GM19240 (cell line): ENCODE measurements at regions not wholly inside any gene's neighbourhood (a gene's known extent, or its start where the extent isn't known, plus 50 kb on each side); places are given as distances from the start of the nearest gene placed in this dataset.
"Not testable (repeated sequence)": the region's sequence is repeated elsewhere in the genome, so short reads cannot be mapped to it uniquely, and the experiment has no call there.

ENCODE experiments used
- DNase-seq: peaks from one replicate; pipeline ENCODE4 v3.0.0; 2011; ENCODE audit warnings: low spot score; ENCODE audit not compliant: insufficient read length

DNA sequence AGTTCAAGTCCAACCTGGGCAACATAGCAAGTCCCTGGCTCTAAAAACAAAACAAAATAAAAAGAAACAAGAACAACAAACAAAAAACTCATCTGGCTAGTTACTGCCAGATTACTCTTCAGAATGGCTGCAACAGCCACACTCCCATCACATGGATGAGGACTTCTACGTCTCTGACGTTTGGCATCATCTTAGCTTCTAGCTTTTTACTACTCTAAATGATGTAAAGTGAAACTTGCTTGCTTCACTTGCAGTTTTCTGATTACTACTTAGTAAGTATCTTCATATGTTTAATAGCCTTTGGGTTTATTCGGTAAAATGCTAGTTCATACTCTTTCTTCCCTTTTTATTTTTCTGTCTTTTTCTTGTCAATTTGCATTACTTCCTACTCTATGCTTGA is 161.1 kb upstream of the CARMIL1 start:
- no peak for DNase-seq

- no peak for DNase-seq
Observed at GRCh38 chr6:25121186-25121585, 158.0 kb upstream of the CARMIL1 start.

- no peak for DNase-seq
Observed at GRCh38 chr6:25122001-25122400, 157.2 kb upstream of the CARMIL1 start.

DNA sequence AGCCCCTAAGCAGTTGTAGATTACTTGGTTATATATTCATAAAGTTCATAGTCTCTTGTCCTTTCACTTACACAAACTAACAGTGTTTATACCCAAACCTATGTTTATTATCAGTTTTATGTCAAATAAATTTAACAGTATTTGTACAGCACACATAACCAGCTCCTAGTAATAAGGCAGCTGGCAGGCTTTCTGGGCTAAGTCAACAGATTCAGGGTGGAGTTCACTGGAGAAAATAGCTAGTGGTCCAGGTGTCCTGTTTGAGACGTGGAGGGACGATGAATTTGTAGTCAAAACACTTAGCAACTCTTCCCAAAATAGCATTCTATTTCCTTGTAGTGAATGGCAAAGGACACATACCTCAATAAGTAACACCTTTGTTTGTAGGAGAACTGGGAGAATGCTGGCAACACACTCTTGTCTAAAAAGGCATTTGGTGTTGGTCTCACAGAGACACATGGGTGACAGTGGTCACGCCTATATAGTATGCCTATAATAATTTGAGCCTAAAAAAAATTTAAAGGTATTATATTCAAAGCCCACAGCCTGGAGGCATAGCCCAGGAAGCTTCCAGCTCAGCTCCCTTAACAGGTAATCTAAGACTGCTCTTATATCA is 156.4 kb upstream of the CARMIL1 start:
- no peak for DNase-seq

GRCh38 chr6:25124216-25124715 is 154.9 kb upstream of the CARMIL1 start:
- no peak for DNase-seq

DNA sequence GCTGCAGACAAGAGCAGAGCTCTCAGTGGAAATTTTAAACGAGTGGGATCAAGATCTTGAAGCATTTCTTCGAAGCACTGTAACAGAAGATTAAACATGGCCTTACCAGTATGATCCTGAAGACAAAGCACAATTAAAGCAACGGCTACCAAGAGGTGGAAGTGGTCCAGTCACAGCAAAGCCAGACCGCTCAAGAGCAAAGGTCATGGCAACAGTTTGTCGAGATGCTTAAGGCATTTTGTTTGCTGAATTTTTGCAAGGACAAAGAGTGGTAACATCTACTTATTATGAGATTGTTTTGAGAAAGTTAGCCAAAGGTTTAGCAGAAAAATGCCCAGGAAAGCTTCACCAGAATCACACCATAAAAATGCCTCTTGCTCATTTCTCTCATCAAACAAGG is 153.4 kb upstream of the CARMIL1 start:
- DNase-seq, result no peak

DNA sequence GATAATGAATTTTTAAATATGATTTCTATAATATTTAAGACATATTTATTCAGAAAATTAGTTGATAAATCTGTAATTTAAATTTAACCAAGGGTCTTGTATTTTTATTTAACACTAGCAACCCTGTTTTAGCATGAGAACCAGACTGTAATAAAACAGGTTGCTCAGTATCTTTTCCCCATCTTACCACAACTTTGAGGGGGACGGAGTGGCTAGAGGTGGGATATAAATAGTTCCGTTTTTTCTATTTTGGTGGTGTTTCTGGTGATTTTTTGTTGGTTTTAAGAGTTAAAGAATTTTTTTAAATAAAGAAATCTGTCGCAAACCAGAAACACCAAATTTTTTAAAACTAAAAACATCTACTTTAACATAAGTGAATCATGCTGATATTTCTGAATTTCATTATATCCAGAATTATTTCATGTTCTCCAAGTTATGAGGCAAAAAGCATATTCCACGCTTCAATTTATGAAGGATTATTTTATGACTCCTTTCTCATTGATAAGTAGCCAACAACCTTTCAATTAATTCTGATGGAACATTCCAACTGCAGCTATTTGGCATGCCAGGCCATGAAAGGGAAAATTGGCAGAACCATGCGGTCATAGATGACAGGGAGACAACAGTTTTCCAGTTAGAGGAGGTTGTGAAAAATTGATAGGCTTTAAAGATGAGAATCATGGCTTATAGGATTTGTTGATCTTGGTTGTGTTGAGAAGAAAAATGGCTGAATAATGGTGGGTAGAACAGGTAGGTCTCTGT is 151.9 kb upstream of the CARMIL1 start:
- DNase-seq, result no peak

DNA sequence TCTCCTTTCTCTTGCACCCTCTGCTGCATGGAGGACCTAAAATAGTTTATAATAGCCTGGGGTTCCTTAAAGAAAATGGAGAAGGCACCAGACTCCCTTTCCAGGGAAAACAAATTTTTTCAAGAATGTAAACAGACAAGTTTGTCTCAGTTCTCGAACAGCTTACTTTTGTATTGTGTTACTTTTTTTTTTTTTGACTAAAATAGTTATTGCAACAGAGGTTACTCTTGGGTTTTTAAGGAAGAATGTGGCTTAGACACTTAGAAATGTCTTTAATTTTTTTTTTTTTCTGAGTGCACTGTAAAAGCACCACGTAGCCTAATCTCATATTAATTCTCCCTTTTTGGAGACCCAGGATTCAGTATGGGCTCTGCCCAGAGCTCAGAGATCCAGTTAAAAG is 148.7 kb upstream of the CARMIL1 start:
- DNase-seq, result no peak

DNA sequence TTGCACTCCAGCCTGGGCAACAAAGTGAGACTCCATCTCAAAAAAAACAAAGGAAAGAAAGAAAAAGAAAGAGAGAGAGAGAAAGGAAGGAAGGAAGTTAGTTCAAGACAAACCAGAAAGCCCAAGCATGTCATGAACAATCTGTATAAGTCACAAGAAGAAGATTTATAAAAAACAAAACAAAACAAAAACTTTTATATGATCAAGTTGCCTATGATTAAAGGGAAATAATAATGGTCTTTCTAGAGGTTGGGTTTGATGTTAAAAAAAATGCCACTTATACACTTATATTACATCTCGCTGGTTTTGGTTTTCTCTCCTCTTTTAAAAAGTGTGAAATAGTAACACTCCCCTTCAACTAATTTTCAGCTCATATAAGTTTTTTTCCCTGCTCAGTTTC is 146.2 kb upstream of the CARMIL1 start:
- no peak for DNase-seq

DNA sequence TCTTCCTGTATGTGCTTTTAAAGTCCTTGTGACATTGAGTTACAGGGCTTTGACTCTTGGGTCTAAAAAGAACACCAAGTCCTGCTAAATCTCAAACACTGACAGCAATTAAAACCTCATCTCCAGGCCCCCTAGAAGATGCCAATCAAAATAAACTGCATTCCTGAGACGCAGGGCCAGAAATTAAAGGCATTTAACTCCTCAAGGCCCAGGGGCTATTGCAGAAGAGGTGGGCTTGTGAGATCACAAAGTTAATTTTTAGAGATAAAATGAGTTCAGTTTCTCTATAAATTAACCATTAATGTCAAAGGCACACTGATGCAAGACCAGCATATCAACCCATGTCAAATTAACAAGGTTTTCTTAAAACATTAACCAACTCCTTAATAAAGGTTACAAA is 145.6 kb upstream of the CARMIL1 start:
- DNase-seq, result no peak

GRCh38 chr6:25136854-25137253 is 142.3 kb upstream of the CARMIL1 start:
- no peak for DNase-seq

- no peak for DNase-seq
Observed at GRCh38 chr6:25137480-25137879, 141.7 kb upstream of the CARMIL1 start.

- peak; percentile 19 for DNase-seq
Observed at GRCh38 chr6:25137916-25138232, 141.3 kb upstream of the CARMIL1 start.

GRCh38 chr6:25138233-25138933 is 140.8 kb upstream of the CARMIL1 start:
- DNase-seq, result peak; percentile 62

- no peak for DNase-seq
Observed at GRCh38 chr6:25138934-25139415, 140.2 kb upstream of the CARMIL1 start.

DNA sequence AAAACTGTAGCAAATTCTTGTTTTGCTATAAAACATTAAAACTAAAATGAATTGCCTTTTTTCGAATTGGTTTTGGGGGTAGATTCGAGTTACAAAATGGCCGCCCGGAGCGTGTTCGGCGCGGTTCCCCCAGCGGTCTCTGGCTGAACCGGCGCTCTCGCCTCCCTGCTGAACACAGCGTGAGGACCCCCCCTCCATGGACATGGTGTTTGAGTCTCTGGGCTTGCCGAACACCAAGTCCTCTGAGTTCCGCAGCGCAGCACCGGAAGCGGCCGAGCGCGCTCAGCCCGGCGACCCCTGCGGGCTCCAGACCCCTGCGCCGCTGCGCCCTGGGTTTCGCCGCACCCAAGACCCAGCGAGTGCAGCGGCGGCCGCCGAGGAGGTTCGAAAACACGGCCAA is 139.6 kb upstream of the CARMIL1 start:
- DNase-seq, result not testable (repeated sequence)

DNA sequence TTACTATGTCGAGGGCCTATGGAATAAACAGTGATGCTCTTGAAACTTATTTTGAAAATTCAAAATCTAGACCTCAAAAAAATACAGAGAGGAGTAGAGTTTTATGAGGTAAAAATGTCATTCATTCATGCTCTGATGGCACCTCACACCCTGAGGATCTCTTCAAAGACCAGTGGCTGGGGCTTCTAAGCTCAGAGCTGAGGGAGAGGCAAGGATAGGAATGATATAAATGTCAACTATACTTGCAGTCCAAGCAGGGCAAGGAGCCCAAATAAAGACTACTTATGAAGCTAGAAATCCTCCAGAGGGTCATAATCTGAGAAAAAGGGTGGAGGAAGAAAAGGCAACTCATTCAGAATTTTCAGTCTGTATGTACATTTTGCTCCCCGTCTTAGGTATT is 136.7 kb upstream of the CARMIL1 start:
- DNase-seq, result no peak

GRCh38 chr6:25144919-25145318 is 134.3 kb upstream of the CARMIL1 start:
- DNase-seq, result no peak

DNA sequence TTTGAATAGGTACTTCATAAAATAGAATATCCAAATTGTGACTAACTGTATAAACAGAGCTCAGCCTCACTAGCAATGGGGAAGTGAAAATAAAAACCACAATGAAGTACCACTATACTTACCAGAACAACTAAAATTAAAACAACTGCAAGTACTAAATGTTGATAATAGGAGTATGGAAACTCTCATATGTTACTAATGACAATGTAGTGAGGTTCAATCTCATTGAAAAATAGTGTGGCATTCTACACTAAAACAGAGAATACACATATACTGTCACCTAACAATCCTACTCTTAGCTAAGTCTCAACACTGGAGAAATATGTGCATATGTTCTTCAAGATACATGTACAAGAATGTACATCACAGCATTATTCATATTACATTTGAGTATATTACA is 132.0 kb upstream of the CARMIL1 start:
- no peak for DNase-seq

GRCh38 chr6:25150031-25150430 is 129.1 kb upstream of the CARMIL1 start:
- no peak for DNase-seq

GRCh38 chr6:25150863-25151262 is 128.3 kb upstream of the CARMIL1 start:
- DNase-seq, result no peak

GRCh38 chr6:25153079-25153478 is 126.1 kb upstream of the CARMIL1 start:
- DNase-seq, result no peak
